Liver (tissue), 8 donors: ENCODE measurements at regions not wholly inside any gene's neighbourhood (a gene's known extent, or its start where the extent isn't known, plus 50 kb on each side); places are given as distances from the start of the nearest gene placed in this dataset.

Experiments
- DNase-seq: peaks from one replicate; pipeline ENCODE4 v3.0.0-alpha.2; 2017; ENCODE audit warnings: low spot score
- H3K27ac ChIP-seq, 2 donors: one replicate each; pipeline ENCODE4 v1.7.0; 2013; ENCODE audit warnings: inconsistent platforms in 2 of 2, low read length in 2 of 2, control low read depth in 1 of 2, low read depth in 1 of 2, mild to moderate bottlenecking in 1 of 2
- H3K27me3 ChIP-seq, 4 donors: one replicate each; pipeline versions ENCODE4 v1.6.1 to v1.7.0; 2013; ENCODE audit warnings: low read length in 3 of 4, inconsistent platforms in 1 of 4, mild to moderate bottlenecking in 1 of 4, moderate library complexity in 1 of 4; ENCODE audit not compliant: control insufficient read depth in 4 of 4, insufficient read depth in 4 of 4
- H3K36me3 ChIP-seq, 4 donors: one replicate each; pipeline versions ENCODE4 v1.6.1 to v1.7.0; 2013; ENCODE audit warnings: low read length in 3 of 4, mild to moderate bottlenecking in 3 of 4, low read depth in 1 of 4, moderate library complexity in 1 of 4; ENCODE audit not compliant: control insufficient read depth in 4 of 4, insufficient read depth in 3 of 4
- H3K4me1 ChIP-seq, 4 donors: one replicate each; pipeline versions ENCODE4 v1.6.1 to v1.7.0; 2013; ENCODE audit warnings: low read length in 3 of 4, mild to moderate bottlenecking in 3 of 4, moderate library complexity in 1 of 4; ENCODE audit not compliant: control insufficient read depth in 4 of 4, insufficient read depth in 4 of 4
- H3K4me3 ChIP-seq, 3 donors: one replicate each; pipeline versions ENCODE4 v1.6.1 to v1.7.0; 2013; ENCODE audit warnings: low read length in 3 of 3, control low read depth in 1 of 3, low read depth in 1 of 3, mild to moderate bottlenecking in 1 of 3
- H3K9ac ChIP-seq, 2 donors: one replicate each; pipeline ENCODE4 v1.7.0; 2013; ENCODE audit warnings: low read length in 2 of 2, mild to moderate bottlenecking in 2 of 2, moderate library complexity in 2 of 2, control low read depth in 1 of 2, low read depth in 1 of 2
- H3K9me3 ChIP-seq, 4 donors: one replicate each; pipeline versions ENCODE4 v1.6.1 to v1.7.0; 2013; ENCODE audit warnings: low read length in 3 of 4; ENCODE audit not compliant: control insufficient read depth in 4 of 4
- EGR1 ChIP-seq, 2 donors: IDR thresholded peaks; 2 replicates each; pipeline ENCODE4 v1.6.1; 2016 to 2018; ENCODE audit warnings: antibody characterized with exemption in 2 of 2, low read depth in 2 of 2
- FOXA1 ChIP-seq: IDR thresholded peaks from 2 replicates; pipeline ENCODE4 v1.6.1; 2016; ENCODE audit warnings: antibody characterized with exemption
- FOXA2 ChIP-seq: IDR thresholded peaks from 2 replicates; pipeline ENCODE4 v1.6.1; 2016; ENCODE audit warnings: antibody characterized with exemption
- GABPA ChIP-seq, 2 donors: IDR thresholded peaks in 1 of 2; conservative IDR thresholded peaks in 1 of 2; 2 replicates each; pipeline ENCODE4 v1.6.1; 2016; ENCODE audit warnings: antibody characterized with exemption in 2 of 2, mild to moderate bottlenecking in 1 of 2, moderate library complexity in 1 of 2
- HNF4A ChIP-seq, 2 donors: conservative IDR thresholded peaks; 2 replicates each; pipeline ENCODE4 v1.6.1; 2016; ENCODE audit warnings: antibody characterized with exemption in 2 of 2, mild to moderate bottlenecking in 2 of 2
- HNF4G ChIP-seq: IDR thresholded peaks from 2 replicates; pipeline ENCODE4 v1.6.1; 2016; ENCODE audit warnings: antibody characterized with exemption
- JUND ChIP-seq, 2 donors: IDR thresholded peaks; 2 replicates each; pipeline ENCODE4 v1.6.1; 2016; ENCODE audit warnings: antibody characterized with exemption in 2 of 2
- NR2F2 ChIP-seq: IDR thresholded peaks from 2 replicates; pipeline ENCODE4 v1.6.1; 2016; ENCODE audit warnings: antibody characterized with exemption
- RAD21 ChIP-seq, 2 donors: IDR thresholded peaks; 2 replicates each; pipeline ENCODE4 v1.6.1; 2016; ENCODE audit warnings: antibody characterized with exemption in 2 of 2, mild to moderate bottlenecking in 2 of 2
- RXRA ChIP-seq, 2 donors: IDR thresholded peaks; 2 replicates each; pipeline ENCODE4 v1.6.1; 2017 to 2018; ENCODE audit warnings: antibody characterized with exemption in 2 of 2, mild to moderate bottlenecking in 1 of 2
- SP1 ChIP-seq: IDR thresholded peaks from 2 replicates; pipeline ENCODE4 v1.6.1; 2018; ENCODE audit warnings: antibody characterized with exemption, mild to moderate bottlenecking
- TAF1 ChIP-seq: conservative IDR thresholded peaks from 2 replicates; pipeline ENCODE4 v1.6.1; 2016; ENCODE audit warnings: antibody characterized with exemption, mild to moderate bottlenecking
- YY1 ChIP-seq: IDR thresholded peaks from 2 replicates; pipeline ENCODE4 v1.6.1; 2016; ENCODE audit warnings: antibody characterized with exemption, mild to moderate bottlenecking
- ZBTB33 ChIP-seq: IDR thresholded peaks from 2 replicates; pipeline ENCODE4 v1.6.1; 2016; ENCODE audit warnings: antibody characterized with exemption
- WGBS: extraction: QIAGEN DNeasy Blood & Tissue Kit; methylation state at CpG from one replicate; pipeline ENCODE4 v1.1.7; 2013; 5-methylcytosine and 5-hydroxymethylcytosine counted together
- TF ChIP-seq, protein P1 (sequence below): IDR thresholded peaks from 2 replicates; pipeline ENCODE4 v1.6.1; 2016; ENCODE audit warnings: antibody characterized with exemption
- TF ChIP-seq, protein P2 (sequence below): IDR thresholded peaks from 2 replicates; pipeline ENCODE4 v1.6.1; 2016; ENCODE audit warnings: antibody characterized with exemption, mild to moderate bottlenecking
- TF ChIP-seq, protein P3 (sequence below): IDR thresholded peaks from 2 replicates; pipeline ENCODE4 v1.6.1; 2016; ENCODE audit warnings: antibody characterized with exemption
- TF ChIP-seq, protein P4 (sequence below): fragments of 150-350 bp; IDR thresholded peaks from 2 replicates; pipeline ENCODE4 v1.5.1; 2017; ENCODE audit warnings: improper control_type of control experiment, low read depth, low read length; ENCODE audit not compliant: missing input control
- donor health status: healthy.
- donor health status: healthy.
- donor health status: healthy.
- donor health status: healthy.
- donor health status: healthy.

- H3K4me1 ChIP-seq = peaks cover 0 to 11% (median 5%) of the 10 kb centered on the region in 4 donors
- 79% methylated on average over 5 of the region's 5 CpGs for WGBS
- no peaks in the 10 kb centered on the region for H3K36me3 ChIP-seq
- H3K9me3 ChIP-seq = no peaks in the 10 kb centered on the region
- no peak overlapping the region for H3K9ac ChIP-seq
- no peaks in the 10 kb centered on the region for H3K27me3 ChIP-seq
- no peak for DNase-seq
- TF ChIP-seq ZBTB33 = no peak
- TF ChIP-seq, protein P1, sequence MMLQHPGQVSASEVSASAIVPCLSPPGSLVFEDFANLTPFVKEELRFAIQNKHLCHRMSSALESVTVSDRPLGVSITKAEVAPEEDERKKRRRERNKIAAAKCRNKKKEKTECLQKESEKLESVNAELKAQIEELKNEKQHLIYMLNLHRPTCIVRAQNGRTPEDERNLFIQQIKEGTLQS = no peak
- no peak for TF ChIP-seq NR2F2
- TF ChIP-seq, protein P2, sequence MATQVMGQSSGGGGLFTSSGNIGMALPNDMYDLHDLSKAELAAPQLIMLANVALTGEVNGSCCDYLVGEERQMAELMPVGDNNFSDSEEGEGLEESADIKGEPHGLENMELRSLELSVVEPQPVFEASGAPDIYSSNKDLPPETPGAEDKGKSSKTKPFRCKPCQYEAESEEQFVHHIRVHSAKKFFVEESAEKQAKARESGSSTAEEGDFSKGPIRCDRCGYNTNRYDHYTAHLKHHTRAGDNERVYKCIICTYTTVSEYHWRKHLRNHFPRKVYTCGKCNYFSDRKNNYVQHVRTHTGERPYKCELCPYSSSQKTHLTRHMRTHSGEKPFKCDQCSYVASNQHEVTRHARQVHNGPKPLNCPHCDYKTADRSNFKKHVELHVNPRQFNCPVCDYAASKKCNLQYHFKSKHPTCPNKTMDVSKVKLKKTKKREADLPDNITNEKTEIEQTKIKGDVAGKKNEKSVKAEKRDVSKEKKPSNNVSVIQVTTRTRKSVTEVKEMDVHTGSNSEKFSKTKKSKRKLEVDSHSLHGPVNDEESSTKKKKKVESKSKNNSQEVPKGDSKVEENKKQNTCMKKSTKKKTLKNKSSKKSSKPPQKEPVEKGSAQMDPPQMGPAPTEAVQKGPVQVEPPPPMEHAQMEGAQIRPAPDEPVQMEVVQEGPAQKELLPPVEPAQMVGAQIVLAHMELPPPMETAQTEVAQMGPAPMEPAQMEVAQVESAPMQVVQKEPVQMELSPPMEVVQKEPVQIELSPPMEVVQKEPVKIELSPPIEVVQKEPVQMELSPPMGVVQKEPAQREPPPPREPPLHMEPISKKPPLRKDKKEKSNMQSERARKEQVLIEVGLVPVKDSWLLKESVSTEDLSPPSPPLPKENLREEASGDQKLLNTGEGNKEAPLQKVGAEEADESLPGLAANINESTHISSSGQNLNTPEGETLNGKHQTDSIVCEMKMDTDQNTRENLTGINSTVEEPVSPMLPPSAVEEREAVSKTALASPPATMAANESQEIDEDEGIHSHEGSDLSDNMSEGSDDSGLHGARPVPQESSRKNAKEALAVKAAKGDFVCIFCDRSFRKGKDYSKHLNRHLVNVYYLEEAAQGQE = no peak
- TF ChIP-seq JUND (IDR thresholded peaks at IDR 0.05) = no peak
- no peak for TF ChIP-seq EGR1 (IDR thresholded peaks at IDR 0.05; ENCODE audit: low read depth in 2 of 2)
- TF ChIP-seq, protein P3, sequence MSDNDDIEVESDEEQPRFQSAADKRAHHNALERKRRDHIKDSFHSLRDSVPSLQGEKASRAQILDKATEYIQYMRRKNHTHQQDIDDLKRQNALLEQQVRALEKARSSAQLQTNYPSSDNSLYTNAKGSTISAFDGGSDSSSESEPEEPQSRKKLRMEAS = no peak
- no peak for TF ChIP-seq YY1
- TF ChIP-seq, protein P4, sequence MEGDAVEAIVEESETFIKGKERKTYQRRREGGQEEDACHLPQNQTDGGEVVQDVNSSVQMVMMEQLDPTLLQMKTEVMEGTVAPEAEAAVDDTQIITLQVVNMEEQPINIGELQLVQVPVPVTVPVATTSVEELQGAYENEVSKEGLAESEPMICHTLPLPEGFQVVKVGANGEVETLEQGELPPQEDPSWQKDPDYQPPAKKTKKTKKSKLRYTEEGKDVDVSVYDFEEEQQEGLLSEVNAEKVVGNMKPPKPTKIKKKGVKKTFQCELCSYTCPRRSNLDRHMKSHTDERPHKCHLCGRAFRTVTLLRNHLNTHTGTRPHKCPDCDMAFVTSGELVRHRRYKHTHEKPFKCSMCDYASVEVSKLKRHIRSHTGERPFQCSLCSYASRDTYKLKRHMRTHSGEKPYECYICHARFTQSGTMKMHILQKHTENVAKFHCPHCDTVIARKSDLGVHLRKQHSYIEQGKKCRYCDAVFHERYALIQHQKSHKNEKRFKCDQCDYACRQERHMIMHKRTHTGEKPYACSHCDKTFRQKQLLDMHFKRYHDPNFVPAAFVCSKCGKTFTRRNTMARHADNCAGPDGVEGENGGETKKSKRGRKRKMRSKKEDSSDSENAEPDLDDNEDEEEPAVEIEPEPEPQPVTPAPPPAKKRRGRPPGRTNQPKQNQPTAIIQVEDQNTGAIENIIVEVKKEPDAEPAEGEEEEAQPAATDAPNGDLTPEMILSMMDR = no peak
- no peak for TF ChIP-seq TAF1
- no peak for TF ChIP-seq FOXA1
- TF ChIP-seq RAD21 (IDR thresholded peaks at IDR 0.05) = no peak
- TF ChIP-seq HNF4A (conservative IDR thresholded peaks at IDR 0.05) = no peak
- TF ChIP-seq RXRA (IDR thresholded peaks at IDR 0.05) = no peak
- no peak for TF ChIP-seq SP1
- no peak for TF ChIP-seq HNF4G
- TF ChIP-seq FOXA2 = no peak
- no peak overlapping the region for H3K4me3 ChIP-seq
- H3K27ac ChIP-seq = no peak overlapping the region
Observed at GRCh38 chr16:51759999-51760398, 608.9 kb upstream of the SALL1 start.

DNA sequence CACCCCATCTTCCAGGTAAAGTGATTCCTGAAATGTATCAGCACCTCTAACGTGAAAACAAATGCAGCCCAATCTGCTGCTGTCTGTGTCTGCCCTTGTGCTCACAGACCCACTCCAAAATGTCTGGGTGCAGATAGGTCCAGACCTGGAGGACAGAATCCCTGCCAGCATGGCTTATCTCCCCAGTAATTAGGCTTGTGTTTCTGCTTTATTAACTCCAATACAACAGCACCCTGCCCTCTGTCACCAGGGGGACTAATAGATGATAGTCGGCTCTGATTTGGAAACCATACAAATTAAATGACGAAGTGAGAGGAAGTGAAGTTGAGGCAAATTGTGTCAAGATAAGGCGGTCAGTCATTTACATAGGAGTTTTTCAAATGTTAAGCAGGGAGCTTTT lies 608.3 kb upstream of the SALL1 start:
- Histone ChIP-seq H3K4me3 (no peak overlapping the region), H3K36me3 (no peaks in the 10 kb centered on the region), H3K4me1 (peaks cover 0 to 11% (median 5%) of the 10 kb centered on the region in 4 donors), H3K9me3 (no peaks in the 10 kb centered on the region), H3K27ac (no peak overlapping the region), H3K27me3 (no peaks in the 10 kb centered on the region), H3K9ac (no peak overlapping the region)
- 56% methylated on average over 4 of the region's 4 CpGs for WGBS
- DNase-seq = no peak
- no peak for TF ChIP-seq FOXA1
- TF ChIP-seq RXRA (IDR thresholded peaks at IDR 0.05) = no peak
- TF ChIP-seq, protein P4 = no peak
- TF ChIP-seq GABPA (IDR thresholded peaks at IDR 0.05 in 1 of 2, conservative IDR thresholded peaks at IDR 0.05 in 1 of 2) = no peak
- TF ChIP-seq, protein P1 = no peak
- TF ChIP-seq YY1 = no peak
- no peak for TF ChIP-seq JUND (IDR thresholded peaks at IDR 0.05)
- TF ChIP-seq, protein P3 = no peak
- TF ChIP-seq SP1 = no peak
- no peak for TF ChIP-seq TAF1
- TF ChIP-seq ZBTB33 = no peak
